Activated gamma-delta T cell treated with Interleukin-2 at 50 U/mL for 16 hours (primary cell): ENCODE measurements at regions not wholly inside any gene's neighbourhood (a gene's known extent, or its start where the extent isn't known, plus 50 kb on each side); places are given as distances from the start of the nearest gene placed in this dataset.
A peak's percentile ranks its signal among the peaks of the same experiment; 100 is the strongest.

Experiments used
- DNase-seq: peaks from one replicate; pipeline ENCODE4 v3.0.0-alpha.2; 2020

DNA sequence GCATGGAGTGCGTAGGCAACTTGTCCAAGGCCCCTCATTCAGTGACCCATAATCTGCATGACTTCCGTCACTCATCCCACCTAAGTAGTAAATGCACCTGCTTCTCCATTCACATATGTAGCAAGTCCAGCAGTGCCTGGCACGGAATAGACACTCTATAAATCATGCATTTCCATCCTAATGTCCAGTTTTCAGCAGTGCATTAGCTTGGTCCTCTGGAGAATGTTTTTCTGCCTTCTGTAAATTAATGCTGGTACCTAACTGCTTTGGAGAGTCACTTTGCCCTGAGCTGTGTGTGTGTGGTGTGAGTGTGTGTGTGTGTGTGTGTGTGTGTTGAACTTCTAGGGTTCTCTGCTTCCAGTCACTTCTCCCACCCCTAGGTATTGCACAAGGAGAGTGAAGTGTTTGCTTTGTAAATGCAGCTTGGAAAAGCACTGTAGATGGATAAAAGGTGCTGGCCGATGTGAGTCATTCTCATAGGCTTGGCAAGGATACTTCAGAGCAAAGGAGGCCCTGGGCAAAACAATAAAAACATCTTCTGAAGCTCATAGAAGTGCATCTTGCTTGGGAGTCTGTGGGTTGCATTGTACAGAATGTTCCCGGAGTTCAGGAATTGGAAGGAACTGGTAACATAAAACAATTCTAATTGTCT is 181.8 kb downstream of the KATNAL1 start:
- DNase-seq, result no peak

DNA sequence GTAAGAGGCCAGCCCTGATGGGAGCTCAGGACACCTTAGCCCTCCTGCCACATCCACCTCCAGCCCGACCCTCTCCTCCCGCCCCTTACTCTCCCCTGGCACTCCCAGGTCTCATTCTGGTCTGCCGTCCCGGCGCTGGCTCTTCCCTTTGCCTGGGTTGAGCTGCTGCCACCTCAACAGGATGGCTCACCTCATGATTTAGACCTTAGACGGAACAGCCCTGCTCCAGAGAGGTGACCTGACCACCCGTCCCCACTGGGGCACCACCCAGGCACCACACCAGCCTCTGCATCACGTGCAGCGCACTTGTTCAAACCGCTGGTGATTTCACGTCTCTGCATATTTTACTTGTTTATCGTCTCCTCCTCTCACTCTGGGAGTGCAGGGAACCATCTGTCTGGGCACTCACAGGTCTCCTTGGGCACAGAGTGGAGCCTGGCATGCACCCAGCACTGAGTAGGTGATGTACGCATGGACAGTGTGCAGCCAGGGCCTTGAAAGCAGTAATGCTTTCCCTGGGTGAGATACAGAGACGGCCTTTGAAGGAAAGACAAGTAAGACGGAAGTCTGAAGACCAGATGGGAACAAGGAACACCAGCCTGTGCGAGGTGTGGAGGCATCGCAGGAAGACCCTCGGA is 183.1 kb downstream of the KATNAL1 start:
- DNase-seq, result no peak

DNA sequence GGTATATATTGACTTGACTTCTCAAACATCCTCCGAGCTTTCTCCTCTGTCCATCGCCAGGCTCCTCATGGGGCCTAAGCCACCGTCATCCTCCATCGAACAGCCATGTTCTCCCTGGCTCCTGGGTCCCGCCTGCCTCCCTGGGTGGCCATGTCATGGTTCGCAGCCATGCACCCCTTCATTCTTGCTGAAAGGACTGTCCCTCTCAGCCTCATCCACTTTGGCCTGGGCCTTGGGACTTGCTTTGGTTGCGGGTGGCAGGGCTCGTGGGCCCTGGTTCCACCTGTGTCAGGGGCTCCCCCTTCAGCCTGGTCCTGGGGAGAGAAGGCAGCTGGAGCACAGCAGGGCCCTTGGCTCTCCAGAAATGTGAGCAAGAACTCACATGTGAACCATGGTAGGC is 183.8 kb downstream of the KATNAL1 start:
- DNase-seq, result no peak

DNA sequence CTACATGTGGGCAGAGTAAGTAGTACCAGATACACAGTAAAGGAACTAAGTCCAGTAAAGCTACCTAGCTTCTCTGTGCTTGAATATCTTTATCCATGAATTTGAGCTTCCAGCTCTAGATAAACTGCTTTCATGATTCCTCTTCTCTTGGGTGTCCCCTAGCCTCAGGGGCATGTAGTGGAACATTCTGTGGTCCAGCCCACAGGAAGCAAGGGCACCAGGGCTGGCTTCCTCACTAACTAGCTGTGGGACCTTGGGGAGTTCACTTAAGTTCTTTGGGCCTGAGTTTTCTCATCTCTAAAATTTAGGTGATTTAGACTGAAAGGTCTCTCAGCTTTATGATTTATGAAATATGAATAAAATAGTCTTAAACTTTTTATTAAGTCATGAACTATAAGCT is 185.7 kb downstream of the KATNAL1 start:
- no peak for DNase-seq

DNA sequence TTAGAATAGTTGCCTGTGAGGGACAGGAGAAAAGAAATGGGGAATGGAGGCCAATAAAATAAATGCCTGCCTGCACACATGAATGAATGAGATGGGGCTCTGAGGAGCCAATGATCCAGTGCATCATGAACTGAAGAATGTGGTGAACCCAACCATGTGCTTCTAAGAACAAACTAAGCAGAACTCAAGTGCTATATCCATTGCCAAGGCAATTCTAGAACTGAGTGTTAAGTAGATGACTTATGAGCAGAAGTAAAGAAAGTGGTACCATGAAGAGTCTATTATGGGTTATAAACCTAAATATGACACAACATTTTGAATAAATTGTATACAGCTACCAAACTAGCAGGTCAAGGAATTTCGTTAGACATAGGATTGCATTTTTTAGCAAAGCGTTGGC is 186.1 kb downstream of the KATNAL1 start:
- DNase-seq, result no peak

DNA sequence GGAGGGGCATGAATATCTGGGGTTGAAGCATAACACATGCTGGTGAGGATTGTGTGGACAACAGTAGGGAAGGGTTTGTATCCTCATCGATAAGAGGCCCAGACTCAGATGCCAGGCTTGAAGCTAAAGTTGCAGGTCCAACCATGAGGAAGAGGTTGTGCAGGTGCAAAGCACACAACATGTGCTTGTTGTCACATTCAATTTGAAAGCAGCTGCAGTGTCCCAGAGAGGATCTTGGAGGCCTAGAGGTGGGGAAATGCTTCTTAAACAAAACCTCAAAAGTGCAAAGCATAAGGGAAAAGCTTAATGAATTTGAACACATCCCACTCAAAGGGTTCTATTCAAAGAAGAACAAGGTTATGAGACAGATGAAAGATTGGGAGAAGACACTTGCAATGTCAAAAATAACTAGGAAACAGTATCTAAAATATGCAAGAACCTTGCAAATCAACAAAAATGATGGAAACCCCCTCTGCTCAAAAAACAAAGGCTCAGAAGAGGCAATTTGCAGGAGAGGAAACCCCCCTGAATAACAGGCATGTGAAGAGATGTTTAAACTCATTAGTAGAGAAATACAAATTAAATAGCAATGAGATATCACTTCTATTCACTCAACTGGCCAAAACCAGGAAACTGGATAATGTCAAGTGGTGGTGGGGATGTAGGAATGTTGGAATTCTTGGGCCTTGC is 187.1 kb downstream of the KATNAL1 start:
- DNase-seq, result no peak

DNA sequence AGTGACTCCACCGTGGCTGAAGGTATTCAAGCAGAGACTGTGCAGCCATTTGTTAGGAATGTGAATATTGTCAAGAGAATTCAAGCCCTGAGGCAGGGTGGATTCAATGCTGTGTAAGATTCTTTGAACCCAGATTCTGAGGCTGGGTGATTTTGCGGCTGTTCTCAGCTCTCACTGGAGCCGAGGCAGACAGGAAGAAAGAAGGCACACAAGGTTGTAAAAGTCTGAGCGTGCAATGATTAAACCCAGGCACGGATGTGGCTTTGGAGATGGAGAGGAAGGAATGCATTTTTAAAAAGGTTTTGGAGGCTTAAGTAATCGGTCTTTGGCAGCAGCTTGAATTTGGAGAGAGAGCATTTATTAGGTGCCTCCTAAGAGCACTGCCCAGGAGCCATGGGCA is 187.9 kb downstream of the KATNAL1 start:
- peak; percentile 17 for DNase-seq

DNA sequence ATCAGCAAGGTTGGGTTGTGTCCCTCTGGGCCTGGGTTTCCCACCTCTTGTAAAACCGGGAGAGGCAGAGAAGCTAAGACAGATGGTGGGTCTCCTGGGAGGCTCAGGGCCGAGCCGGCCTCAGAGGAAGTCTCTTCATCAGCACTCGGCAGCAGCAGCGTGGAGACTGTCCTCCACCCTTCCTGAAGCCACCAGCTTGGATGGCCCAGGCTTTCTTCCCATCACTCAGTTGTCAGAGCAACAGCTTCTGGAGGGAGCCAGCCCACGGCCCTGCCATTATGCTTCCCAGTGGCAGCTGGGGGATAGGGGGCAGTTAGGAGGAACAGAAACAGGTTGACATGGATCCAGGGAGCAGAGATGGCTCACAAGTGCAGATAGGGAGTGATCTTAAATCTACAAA is 191.0 kb downstream of the KATNAL1 start:
- DNase-seq, result no peak

DNA sequence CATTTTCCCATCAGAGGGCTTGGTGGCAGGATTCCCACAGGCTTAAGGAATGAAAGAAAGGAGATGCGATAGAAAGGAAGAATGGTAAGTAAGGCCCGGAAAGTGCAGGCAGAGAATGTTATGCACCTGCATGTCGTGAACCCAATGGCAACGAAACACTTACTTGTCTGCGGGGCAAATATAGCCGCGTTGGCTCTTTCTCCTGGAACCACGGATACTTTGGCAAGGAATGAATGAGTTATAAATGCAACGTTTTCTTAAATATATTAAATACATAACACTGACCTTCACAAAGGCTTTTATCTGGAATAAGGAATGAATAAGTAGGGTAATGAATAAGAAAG is 192.1 kb downstream of the KATNAL1 start:
- no peak for DNase-seq

DNA sequence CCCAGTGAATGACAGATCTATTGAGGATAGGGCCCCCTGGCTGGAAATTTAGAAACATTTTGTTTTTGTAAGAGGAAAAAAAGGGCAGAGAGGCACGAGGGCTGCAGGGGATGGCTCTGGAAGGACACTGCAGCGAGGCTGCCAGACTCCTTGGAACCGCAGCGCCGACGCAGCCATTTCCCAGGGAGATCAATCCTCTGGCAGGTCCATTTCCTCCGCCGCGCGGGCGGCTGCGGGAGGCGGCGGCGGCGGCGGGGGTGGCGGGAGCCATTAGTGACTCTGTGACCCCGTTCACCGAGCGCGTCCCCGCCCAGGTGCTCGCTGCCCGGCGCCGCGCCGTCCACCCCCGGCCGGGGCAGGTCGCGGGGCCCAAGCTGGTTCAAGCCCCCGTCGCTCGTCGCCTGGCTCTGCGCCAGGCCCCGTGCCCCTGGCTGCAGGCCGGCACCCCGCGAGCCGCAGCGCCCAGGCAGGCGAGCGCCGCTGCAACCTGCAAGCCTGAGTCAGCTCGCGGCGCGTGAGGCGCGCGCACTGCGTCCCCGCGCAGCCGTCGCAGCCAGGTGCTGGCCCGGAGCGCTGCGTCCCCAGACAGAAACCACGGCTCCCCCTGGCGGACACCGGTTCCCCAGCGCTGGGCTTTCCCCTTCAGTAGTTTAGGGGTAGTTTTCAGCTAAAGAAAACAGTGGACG is 192.6 kb downstream of the KATNAL1 start:
- peak; percentile 95 for DNase-seq

DNA sequence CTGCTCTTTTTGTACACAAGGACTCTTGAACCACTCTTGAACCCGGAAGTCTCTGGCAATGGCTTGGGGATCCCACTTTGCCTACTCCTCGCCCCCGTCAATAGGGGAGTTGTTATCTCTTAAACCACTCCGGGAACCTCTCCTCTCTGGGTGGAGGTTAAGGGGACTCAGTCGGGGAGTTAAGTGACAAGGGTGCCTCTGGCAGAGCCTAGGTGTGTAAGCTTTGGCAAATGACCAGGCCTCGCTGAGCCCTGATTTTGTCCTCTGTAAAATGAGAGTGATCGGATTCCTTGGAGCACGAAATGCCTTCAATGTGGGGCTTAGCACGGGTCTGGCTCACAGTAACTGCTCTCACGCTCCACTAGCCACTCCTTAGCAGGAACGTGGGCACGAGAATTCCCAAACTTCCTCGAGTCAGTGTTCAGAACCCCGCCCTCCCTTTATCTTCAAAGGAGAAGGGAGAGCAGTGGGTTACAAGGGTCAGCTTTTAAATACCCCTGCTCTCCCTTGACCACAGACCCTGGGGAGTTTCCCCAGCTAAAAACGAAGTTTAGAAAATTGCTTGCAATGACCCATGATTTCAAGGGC is 193.3 kb downstream of the KATNAL1 start:
- no peak for DNase-seq

DNA sequence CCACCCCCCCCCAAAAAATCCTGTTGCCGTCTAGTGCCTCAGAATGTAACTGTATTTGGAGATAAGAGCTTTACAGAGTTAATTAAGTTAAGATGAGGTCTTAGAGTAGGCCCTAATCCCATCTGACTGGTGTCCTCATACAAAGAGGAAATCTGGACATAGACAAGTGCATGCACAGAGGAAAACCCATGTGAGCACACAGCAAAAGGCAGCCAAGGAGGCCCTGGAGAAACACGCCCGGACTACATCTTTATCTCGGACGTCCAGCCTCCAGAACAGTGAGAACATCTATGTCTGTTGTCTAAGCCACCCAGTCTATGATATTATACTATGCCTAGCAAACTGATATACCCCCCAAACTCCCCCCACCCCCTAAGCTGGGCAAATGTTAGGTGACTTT is 193.8 kb downstream of the KATNAL1 start:
- no peak for DNase-seq

DNA sequence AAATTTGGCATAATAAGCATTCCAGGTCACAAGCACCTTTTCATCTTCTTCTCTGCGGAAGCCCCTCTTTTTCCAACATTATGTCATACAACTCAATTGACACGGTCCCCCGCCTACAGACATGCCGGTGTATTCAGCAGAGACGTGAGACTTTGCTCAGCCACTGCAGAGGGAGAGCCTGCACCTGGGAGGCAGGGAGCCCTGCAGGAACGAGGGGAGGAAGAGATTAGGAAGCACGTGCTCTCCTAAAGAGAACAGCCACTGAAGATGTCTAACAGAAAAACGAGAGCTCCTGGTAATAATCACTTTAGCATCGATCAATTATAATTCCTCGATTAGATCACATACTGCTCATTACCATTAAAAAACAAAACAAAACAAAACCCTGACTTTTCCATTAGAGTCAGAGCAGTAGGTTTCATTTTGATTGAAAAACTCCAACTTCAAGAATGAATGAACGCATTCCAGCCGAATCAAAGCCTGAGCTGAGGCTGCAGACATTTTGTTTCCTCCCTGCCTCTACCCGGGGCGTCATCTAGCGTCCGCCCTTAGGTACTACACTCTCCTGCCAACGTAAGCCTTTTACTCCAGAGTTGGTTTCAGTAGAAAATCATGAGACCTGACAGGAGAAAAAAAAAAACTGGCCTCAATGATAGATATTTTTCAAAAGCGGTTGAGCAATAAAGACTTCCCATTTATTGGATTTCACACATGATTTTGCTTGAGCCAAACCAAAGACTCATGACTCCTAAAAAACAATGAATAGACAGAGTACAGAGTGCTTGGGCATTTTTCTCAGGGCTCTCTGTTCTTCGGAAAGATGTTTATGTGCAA is 194.5 kb downstream of the KATNAL1 start:
- DNase-seq, result peak; percentile 82

DNA sequence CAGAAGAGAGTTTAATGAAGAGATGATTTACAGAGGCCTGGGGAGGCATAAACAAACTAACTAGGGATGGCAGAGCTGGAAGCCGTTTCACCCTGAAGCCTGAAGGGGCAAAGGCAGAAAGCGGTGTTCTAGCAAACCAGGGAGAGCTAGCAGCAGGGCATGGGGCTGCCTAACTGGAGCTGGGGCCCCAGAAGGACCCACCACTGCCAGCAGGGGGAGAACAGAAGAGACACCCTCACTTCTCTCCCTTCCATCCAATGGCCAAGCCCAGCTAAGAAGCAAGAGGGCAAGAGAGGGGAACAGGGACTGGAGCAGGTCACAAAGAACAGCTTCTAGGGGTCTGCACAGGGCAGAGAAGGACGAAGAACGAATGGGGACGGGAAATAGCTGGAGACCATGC is 195.5 kb downstream of the KATNAL1 start:
- no peak for DNase-seq

DNA sequence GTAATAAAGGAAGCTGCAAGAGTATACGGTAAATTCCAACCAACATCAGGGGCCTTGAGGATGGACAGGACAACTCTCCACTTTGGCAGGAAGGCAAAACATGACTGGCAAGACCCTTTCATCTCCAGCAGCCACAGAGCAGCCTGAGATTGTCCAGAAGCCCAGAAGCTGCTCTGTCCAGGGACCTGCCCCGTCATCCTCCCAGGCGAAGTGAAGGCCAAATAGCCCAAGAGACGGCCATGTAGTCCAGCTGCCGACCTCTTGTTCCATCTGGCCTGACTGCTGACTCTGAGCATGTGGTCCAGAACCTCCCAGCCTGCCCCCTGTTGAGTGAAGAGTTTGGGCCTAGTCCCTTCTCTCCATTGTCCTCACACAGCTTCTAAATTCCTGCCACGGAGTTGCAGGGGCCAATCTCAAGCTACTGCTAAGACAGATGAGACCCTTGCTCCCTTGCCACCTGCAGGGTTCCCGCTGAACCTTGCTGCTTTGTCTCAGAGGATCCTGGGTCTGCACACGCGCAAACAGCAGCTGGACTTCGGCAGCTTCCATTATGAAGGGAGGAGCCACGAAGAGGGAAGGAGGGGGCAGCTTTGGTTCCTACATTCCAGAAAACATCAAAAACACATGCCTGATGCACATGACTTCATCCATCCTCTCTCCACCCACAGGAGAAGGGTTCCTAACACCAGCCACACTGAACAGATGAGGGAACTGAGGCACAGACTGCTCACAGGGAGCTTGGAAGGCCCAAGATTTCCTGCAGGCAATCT is 196.9 kb downstream of the KATNAL1 start:
- no peak for DNase-seq

DNA sequence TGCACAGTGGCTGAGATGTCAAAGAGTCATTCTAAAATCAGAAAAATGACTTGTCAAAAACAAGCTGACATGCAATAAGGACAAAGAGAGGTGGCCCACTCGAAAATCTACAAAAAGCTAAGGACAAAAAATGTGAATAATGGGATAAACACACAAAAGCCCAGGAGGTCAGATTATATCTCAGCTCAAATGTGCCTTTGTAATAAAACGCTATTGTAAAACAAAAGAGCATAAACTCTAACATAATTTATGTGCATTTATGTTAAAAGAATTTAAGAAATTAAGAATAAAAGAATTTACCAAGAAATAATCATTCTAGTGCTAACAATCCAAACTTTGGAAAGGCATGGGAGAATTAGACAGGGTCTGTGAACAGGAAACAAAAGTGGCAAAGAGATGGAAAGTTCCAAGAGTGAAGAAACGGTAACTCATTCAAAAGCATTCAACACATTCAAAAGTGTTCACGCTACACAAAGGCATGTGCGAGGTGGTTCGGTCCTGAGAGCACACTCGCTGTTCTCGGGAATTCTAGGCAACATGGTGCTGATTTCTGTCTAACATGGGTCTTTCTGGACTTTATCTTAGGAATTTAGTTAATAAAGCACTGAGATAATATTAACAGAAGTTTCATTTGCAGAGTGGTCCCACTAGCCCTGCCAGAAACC is 197.7 kb downstream of the KATNAL1 start:
- DNase-seq, result no peak

DNA sequence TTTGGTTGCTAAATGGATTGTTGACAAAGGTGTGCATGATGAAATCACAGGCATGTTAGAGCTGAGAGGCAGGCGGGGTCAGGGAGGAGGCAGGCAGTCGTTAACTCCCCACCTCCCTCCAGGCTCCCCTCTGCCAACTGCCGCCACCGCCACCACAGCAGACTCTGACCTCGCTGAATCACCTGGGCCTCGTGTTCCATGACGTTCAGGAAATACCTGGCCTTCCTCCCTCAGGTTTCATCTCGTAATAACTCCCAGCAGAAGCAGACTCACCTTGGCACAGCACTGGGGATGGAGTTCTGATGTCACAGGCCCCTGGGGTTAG is 198.5 kb downstream of the KATNAL1 start:
- DNase-seq, result no peak

DNA sequence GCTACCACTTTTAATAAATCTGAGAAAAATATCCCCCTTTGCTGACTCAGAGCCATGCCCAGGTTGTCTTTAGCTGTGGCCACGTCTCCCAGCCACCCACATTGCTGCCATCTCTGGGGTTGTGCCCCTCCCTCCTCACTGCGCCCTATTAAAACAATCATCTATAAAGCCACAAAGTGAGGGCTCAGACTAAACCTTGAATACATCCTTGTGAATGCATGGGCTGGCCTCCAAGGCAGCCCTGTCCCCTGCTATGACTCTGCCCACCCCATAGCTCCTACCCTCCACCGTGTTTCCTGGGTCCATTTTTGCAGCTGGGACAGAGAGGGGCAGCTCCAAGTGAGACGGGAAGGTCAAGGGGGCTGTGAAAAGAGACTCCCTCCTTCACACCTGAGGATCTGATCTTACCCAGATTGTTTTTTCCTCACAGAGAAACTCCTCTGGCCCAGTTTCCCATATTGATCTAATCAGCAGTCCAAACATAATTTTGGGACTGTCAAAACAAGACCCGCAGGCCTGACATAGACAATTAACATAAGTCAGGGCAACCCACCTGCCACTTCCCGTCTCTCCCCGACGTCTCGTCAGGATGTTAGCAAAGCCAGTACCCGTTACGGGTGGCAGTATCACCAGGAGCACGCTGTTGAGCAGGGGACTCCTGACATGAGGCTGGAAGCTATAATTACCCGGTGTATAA is 199.0 kb downstream of the KATNAL1 start:
- DNase-seq, result no peak

DNA sequence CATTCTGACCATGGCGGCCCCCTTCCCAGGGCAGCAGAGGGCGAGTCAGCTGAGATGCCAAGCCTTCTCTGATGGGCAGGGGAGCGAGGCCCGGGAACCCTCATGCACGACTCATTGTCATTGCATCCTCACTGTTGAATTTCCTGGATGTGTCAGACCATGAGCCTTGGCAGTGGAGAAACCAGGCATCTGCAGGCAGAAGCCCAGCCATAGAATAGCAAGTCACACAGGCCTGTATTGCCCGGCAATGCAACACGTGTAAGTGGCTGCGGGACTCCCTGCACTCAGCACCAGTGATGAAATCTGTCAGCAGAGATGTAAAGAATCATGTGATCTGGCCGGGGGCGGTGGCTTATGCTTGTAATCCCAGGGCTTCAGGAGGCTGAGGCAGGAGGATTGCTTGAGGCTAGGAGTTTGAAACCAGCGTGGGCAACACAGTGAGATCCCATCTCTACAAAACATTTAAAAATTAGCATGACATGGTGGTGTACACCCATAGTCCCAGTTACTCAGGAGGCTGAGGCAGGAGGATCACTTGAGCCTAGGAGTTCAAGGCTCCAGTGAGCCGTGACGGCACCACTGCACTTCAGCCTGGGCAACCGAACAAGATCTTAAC is 199.7 kb downstream of the KATNAL1 start:
- DNase-seq, result no peak

DNA sequence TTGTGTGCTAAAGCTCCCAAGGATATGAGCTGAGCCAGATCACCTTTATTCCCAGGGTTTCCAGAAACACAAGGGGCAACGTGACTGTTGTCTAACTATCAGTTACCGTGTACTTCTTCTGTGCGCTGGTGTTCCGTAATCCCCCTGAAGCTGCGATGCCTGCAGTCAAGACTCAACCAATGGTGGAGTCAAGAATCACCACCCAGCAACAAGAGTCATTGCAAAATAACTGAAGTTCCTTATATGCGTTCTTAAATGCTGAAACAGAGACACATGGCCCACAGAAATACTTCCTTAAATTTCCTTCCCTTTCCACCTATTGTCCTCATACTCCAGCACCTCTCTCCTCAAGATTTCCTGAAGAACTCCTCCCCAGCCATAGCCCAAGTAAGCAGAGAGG is 200.2 kb downstream of the KATNAL1 start:
- DNase-seq, result no peak
